ENCODE measurements at regions not wholly inside any gene's neighbourhood (a gene's known extent, or its start where the extent isn't known, plus 50 kb on each side); places are given as distances from the start of the nearest gene placed in this dataset.
"Not testable (repeated sequence)": the region's sequence is repeated elsewhere in the genome, so short reads cannot be mapped to it uniquely, and the experiment has no call there.

DNA sequence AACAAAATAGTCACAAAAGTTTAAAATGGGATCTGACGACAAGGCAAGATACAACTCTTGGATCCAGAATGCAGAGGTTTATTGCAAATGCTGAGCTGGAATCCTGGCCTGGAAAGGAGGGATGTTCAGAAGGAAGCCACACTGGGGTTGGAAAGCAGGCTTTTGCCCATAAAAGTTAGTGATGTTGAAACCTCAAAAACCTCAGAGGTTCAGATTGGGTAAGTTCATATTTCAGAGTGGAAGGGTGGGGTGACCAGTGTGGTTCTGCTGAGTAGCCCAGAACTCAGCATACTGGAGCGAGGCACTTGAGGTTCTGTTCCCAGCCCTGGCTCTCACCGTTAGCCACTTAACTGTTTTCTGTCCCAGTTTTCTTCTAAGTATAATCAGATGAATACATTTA, 114.0 kb upstream of the OSTN start:
- no peak overlapping the region for H3K4me3 ChIP-seq (ENCODE audit: control insufficient read depth, low read depth, low read length)
- peak; percentile 78 for DNase-seq (ENCODE audit: low read depth)
- TF ChIP-seq, protein P1, sequence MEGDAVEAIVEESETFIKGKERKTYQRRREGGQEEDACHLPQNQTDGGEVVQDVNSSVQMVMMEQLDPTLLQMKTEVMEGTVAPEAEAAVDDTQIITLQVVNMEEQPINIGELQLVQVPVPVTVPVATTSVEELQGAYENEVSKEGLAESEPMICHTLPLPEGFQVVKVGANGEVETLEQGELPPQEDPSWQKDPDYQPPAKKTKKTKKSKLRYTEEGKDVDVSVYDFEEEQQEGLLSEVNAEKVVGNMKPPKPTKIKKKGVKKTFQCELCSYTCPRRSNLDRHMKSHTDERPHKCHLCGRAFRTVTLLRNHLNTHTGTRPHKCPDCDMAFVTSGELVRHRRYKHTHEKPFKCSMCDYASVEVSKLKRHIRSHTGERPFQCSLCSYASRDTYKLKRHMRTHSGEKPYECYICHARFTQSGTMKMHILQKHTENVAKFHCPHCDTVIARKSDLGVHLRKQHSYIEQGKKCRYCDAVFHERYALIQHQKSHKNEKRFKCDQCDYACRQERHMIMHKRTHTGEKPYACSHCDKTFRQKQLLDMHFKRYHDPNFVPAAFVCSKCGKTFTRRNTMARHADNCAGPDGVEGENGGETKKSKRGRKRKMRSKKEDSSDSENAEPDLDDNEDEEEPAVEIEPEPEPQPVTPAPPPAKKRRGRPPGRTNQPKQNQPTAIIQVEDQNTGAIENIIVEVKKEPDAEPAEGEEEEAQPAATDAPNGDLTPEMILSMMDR (IDR thresholded peaks at IDR 0.05; ENCODE audit: control insufficient read depth, insufficient read depth, low read depth, low read length, missing control alignments), result no peak

DNA sequence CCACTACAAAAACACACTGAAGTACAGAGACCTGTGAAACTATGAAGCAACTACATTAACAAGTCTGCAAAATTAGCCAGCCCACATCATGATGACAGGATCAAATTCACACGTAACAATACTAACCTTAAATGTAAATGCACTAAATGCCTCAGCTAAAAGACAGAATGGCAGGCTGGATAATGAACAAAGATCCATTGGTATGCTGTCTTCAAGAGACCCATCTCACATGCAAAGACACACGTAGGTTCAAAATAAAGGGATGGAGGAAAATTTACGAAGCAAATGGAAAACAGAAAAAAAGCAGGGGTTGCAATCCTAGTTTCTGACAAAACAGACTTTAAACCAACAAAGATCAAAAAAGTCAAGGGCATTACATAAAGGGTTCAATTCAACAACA, 120.1 kb upstream of the OSTN start:
- not testable (repeated sequence) for DNase-seq (ENCODE audit: low read depth)

DNA sequence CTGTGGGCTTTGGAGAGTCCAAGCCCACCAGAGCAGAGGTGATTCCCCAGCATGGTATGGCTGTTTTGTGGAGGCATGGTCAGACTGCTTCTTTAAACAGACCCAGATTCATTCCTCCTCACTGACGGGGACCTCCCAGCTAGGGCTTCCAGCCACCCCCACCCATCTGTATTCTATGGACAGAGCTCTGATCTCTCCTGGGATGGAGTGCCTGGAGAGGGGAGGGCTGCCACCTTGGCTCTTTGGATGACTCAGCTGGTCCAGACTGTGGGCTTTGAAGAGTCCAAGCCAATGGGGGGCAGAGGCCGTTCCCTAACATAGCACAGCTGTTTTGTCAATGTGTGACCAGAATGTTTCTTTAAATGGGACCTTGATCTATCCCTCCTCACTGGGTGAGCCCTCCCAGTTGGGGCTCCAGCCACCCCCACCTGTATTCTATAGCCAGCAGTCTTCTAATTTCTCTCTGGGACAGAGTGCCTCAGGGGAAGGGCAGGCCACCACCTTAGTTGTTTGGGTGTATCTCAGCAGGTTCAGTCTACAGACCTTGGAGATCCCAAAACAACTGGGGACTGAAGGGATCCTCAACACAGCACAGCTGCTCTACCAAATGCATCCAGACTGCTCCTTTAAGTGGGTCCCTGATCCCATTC, 122.0 kb upstream of the OSTN start:
- no peak overlapping the region for H3K4me3 ChIP-seq (ENCODE audit: control insufficient read depth, low read depth, low read length)
- DNase-seq (ENCODE audit: low read depth), result no peak
- TF ChIP-seq, protein P1 (IDR thresholded peaks at IDR 0.05; ENCODE audit: control insufficient read depth, insufficient read depth, low read depth, low read length, missing control alignments), result no peak

More for the DNA sequence above, 120.1 kb upstream of the OSTN start:
- not testable (repeated sequence) for H3K4me3 ChIP-seq (ENCODE audit: control insufficient read depth, low read depth, low read length)

DNA sequence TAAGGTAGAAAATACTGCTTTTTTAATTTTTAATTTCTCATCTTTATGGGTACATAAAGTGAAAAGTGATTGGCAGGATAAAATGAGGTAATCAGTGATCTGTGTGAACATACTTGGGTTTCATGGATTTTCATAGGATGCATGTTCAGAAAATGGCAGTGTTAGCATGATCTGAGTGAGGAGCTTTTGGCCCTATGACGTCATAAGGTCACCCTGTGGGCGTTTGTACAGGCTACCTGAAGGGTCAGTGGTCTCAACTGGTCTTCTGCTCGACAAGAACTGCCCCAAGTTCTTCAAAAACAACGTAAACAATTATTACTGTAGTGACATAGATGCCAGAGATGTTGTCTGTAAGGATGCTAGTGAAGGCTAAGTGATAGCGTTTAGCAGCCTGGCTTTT, 124.5 kb upstream of the OSTN start:
- DNase-seq (ENCODE audit: low read depth), result no peak
- no peak overlapping the region for H3K4me3 ChIP-seq (ENCODE audit: control insufficient read depth, low read depth, low read length)
- TF ChIP-seq, protein P1 (IDR thresholded peaks at IDR 0.05; ENCODE audit: control insufficient read depth, insufficient read depth, low read depth, low read length, missing control alignments), result no peak

DNA sequence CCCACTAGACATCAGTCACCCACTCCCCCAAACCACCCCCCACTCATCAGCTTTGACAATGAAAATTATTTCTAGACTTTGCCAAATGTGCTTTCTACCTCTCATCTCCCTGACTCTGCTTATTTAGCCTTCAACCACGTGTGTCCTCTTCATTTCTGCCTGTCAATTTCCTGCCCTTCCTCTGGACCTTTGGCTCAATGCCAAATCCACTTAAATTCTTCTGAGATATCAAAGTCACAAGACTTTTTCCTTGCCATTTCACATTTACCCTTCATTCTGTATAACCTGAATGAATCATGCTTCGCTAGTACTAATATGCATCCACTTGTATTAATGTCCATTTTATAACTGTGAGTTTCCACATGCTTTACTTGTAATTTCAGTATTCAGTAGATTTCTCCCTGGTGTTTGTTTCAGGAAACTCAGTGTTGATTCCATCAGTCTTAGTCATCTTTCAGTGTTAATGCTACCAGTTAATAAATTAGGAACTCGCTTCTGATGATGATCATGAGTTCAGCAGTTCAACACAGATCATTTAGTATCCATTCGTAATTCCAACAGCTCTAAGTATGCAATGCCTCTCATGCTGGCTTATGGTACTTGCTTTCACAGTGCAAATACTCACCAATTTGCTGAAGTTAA, 128.2 kb upstream of the OSTN start:
- no peak for DNase-seq (ENCODE audit: low read depth)
- TF ChIP-seq, protein P1 (IDR thresholded peaks at IDR 0.05; ENCODE audit: control insufficient read depth, insufficient read depth, low read depth, low read length, missing control alignments), result no peak
- no peak overlapping the region for H3K4me3 ChIP-seq (ENCODE audit: control insufficient read depth, low read depth, low read length)

DNA sequence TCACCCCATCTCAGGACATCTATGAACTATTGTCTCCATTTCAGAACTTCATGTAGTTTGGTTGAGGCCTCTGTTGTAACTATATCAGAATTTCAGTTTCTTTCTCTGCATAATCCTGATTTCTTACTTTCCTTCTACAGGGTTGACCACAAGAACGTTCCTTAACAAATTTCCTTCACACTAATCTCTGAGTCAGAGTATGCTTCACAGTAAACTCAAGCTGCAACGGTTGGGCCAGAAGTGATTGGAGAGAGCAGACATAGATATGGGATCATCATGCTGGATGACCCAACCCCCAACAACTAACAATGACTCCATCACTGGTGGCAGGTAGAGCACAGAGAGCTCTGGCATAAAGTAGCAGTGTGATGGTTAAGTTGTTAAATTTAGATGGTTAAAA, 128.8 kb upstream of the OSTN start:
- DNase-seq (ENCODE audit: low read depth), result peak; percentile 68
- no peak overlapping the region for H3K4me3 ChIP-seq (ENCODE audit: control insufficient read depth, low read depth, low read length)
- TF ChIP-seq, protein P1 (IDR thresholded peaks at IDR 0.05; ENCODE audit: control insufficient read depth, insufficient read depth, low read depth, low read length, missing control alignments), result no peak

DNA sequence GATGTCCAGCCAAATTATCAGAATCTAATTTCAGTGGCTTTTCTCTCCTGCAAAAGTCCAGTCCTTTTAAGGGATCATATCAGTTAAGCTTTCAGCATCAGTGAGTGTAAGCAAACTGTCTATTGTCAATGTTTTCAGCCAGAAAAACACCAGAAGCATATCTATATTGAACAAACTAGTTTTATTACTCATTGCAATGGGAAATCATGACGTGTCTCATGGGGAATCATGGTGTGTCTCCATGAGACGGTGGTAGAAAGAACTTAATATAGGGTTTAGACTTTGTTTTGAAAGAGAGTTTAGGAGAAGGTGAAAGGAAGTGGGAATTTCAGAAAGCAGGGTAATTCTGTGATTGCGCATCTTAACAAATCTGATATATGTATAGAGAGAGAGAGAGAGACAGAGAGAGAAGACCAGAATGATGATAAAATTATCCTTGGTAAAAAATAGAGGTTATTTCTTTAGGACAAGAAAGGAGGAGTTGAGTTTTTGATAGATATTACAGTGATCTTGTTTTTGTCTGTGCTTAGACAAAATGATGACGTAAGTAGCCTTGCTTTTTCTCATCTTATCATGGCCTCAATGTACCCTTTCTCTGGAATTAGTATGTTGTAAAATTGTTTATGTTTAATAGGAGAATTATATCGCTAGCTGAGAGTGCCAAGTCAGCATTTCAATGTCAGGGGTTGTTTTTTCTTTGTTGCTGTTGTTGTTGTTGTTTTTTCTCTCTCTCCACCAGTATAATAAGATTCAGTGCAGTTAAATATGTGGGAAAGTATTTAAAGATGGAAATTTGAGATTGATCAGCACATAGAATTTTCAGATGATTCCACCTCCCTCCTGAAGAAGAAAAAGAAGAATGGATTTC, 129.9 kb upstream of the OSTN start:
- DNase-seq (ENCODE audit: low read depth), result no peak
- TF ChIP-seq, protein P1 (IDR thresholded peaks at IDR 0.05; ENCODE audit: control insufficient read depth, insufficient read depth, low read depth, low read length, missing control alignments), result no peak
- no peak overlapping the region for H3K4me3 ChIP-seq (ENCODE audit: control insufficient read depth, low read depth, low read length)
